SK-N-MC (cell line): ENCODE measurements at regions not wholly inside any gene's neighbourhood (a gene's known extent, or its start where the extent isn't known, plus 50 kb on each side); places are given as distances from the start of the nearest gene placed in this dataset.
"Not testable (repeated sequence)": the region's sequence is repeated elsewhere in the genome, so short reads cannot be mapped to it uniquely, and the experiment has no call there.

Experiments
- DNase-seq: peaks from one replicate; pipeline ENCODE4 v3.0.0-alpha.2; 2011; ENCODE audit warnings: low read depth, low spot score
- H3K27ac ChIP-seq: fragments of 200-600 bp; sonication (generic); 2 replicates; pipeline ENCODE4 v1.5.1; 2016; ENCODE audit warnings: mixed run types
- H3K36me3 ChIP-seq: fragments of 200-600 bp; sonication (generic); 2 replicates; pipeline ENCODE4 v1.6.1; 2017; ENCODE audit warnings: antibody characterized with exemption, low read length, mixed read lengths; ENCODE audit not compliant: insufficient read depth
- H3K4me3 ChIP-seq: fragments of 200-600 bp; sonication (generic); 2 replicates; pipeline ENCODE4 v1.5.1; 2016
- H3K9ac ChIP-seq: fragments of 200-600 bp; sonication (generic); 2 replicates; pipeline ENCODE4 v1.8.0; 2017; ENCODE audit warnings: mixed run types, mixed read lengths; ENCODE audit not compliant: insufficient read length
- H3K9me3 ChIP-seq: fragments of 200-600 bp; sonication (generic); 2 replicates; pipeline ENCODE4 v1.6.1; 2017; ENCODE audit warnings: low read depth, mild to moderate bottlenecking, antibody characterized with exemption, low read length, moderate library complexity, mixed read lengths
- EZH2 ChIP-seq: fragments of 200-600 bp; sonication (generic); IDR thresholded peaks from one replicate; pipeline ENCODE4 v1.6.1; 2017; ENCODE audit warnings: antibody characterized with exemption
- FOXP2 ChIP-seq: optimal IDR thresholded peaks from 2 replicates; pipeline ENCODE3; 2011; ENCODE audit warnings: mild to moderate bottlenecking, moderate library complexity; ENCODE audit not compliant: insufficient read depth; ENCODE audit errors: extremely low read length, control extremely low read depth
- POLR2AphosphoS5 ChIP-seq: IDR thresholded peaks from 2 replicates; pipeline ENCODE4 v1.6.1; 2012; ENCODE audit warnings: mild to moderate bottlenecking, low read depth, low read length, borderline replicate concordance

- Histone ChIP-seq H3K27ac (no peak overlapping the region), H3K9ac (no peak overlapping the region), H3K36me3 (no peaks in the 10 kb centered on the region), H3K4me3 (no peak overlapping the region), H3K9me3 (no peaks in the 10 kb centered on the region)
- TF ChIP-seq EZH2, result no peak
- TF ChIP-seq POLR2AphosphoS5, result no peak
- no peak for TF ChIP-seq FOXP2
- no peak for DNase-seq
Observed at GRCh38 chr5:172534229-172535107, 80.1 kb upstream of the SH3PXD2B start.

GRCh38 chr5:172533399-172534228 is 79.3 kb upstream of the SH3PXD2B start:
- Histone ChIP-seq H3K4me3 (no peak overlapping the region), H3K9me3 (no peaks in the 10 kb centered on the region), H3K9ac (no peak overlapping the region), H3K36me3 (no peaks in the 10 kb centered on the region), H3K27ac (no peak overlapping the region)
- no peak for DNase-seq
- TF ChIP-seq POLR2AphosphoS5, result no peak
- no peak for TF ChIP-seq EZH2
- TF ChIP-seq FOXP2, result no peak

- Histone ChIP-seq H3K27ac (no peak overlapping the region), H3K36me3 (no peaks in the 10 kb centered on the region), H3K9me3 (no peaks in the 10 kb centered on the region), H3K4me3 (no peak overlapping the region), H3K9ac (no peak overlapping the region)
- TF ChIP-seq EZH2, result no peak
- no peak for TF ChIP-seq POLR2AphosphoS5
- no peak for TF ChIP-seq FOXP2
- no peak for DNase-seq
Observed at GRCh38 chr5:172533058-172533398, 78.7 kb upstream of the SH3PXD2B start.

GRCh38 chr5:172532439-172532838 is 78.1 kb upstream of the SH3PXD2B start:
- not testable (repeated sequence) for H3K4me3 ChIP-seq, H3K36me3 ChIP-seq, H3K27ac ChIP-seq, H3K9me3 ChIP-seq, DNase-seq, H3K9ac ChIP-seq

GRCh38 chr5:172531704-172532026 is 77.3 kb upstream of the SH3PXD2B start:
- Histone ChIP-seq H3K9ac (no peak overlapping the region), H3K4me3 (no peak overlapping the region), H3K27ac (no peak overlapping the region), H3K9me3 (no peaks in the 10 kb centered on the region), H3K36me3 (no peaks in the 10 kb centered on the region)
- TF ChIP-seq POLR2AphosphoS5 (no peak), FOXP2 (no peak), EZH2 (no peak)
- no peak for DNase-seq

GRCh38 chr5:172530878-172531703 is 76.8 kb upstream of the SH3PXD2B start:
- Histone ChIP-seq H3K27ac (no peak overlapping the region), H3K4me3 (no peak overlapping the region), H3K9ac (no peak overlapping the region), H3K9me3 (no peaks in the 10 kb centered on the region), H3K36me3 (no peaks in the 10 kb centered on the region)
- no peak for DNase-seq
- TF ChIP-seq POLR2AphosphoS5, result no peak
- no peak for TF ChIP-seq EZH2
- no peak for TF ChIP-seq FOXP2

GRCh38 chr5:172530406-172530805 is 76.1 kb upstream of the SH3PXD2B start:
- no peak for DNase-seq
- Histone ChIP-seq H3K27ac (no peak overlapping the region), H3K4me3 (no peak overlapping the region), H3K36me3 (no peaks in the 10 kb centered on the region), H3K9ac (no peak overlapping the region), H3K9me3 (no peaks in the 10 kb centered on the region)
- no peak for TF ChIP-seq EZH2
- no peak for TF ChIP-seq FOXP2
- no peak for TF ChIP-seq POLR2AphosphoS5

GRCh38 chr5:172529896-172530295 is 75.6 kb upstream of the SH3PXD2B start:
- TF ChIP-seq EZH2 (no peak), POLR2AphosphoS5 (no peak), FOXP2 (no peak)
- Histone ChIP-seq H3K9ac (no peak overlapping the region), H3K36me3 (no peaks in the 10 kb centered on the region), H3K9me3 (no peaks in the 10 kb centered on the region), H3K4me3 (no peak overlapping the region), H3K27ac (no peak overlapping the region)
- DNase-seq, result no peak
